H1 (cell line): ENCODE measurements at regions not wholly inside any gene's neighbourhood (a gene's known extent, or its start where the extent isn't known, plus 50 kb on each side); places are given as distances from the start of the nearest gene placed in this dataset.

Experiments used
- CTCF ChIA-PET: fragments of 300-600 bp; sonication (Branson Sonifier 250); formaldehyde crosslinking; loops from one replicate; lab custom pipeline; 2021; ENCODE audit not compliant: partially characterized antibody; lab: Charles Lee
- POLR2A ChIA-PET: fragments of 300-600 bp; sonication (Branson Sonifier 250); formaldehyde crosslinking; loops from one replicate; lab custom pipeline; 2021; ENCODE audit warnings: inconsistent platforms; ENCODE audit not compliant: partially characterized antibody; lab: Charles Lee
- DNase-seq, 2 experiments: peaks; one replicate each; pipeline versions ENCODE4 v3.0.0 to v3.0.0-alpha.2; 2010 to 2022; ENCODE audit warnings: low spot score in 2 of 2, low read depth in 1 of 2, mixed read lengths in 1 of 2
- FAIRE-seq: peaks from 2 replicates; lab custom pipeline; 2011; peaks lifted over from hg19 to GRCh38; lab: Jason Lieb, UNC
- H2AFZ ChIP-seq: 2 replicates; pipeline ENCODE4 v1.8.1; 2012; ENCODE audit warnings: low read length, inconsistent platforms
- H2AK5ac ChIP-seq: 2 replicates; pipeline ENCODE4 v1.6.1; 2013; ENCODE audit warnings: low read depth, low read length
- H2BK120ac ChIP-seq: replicated peaks from 2 replicates; pipeline ENCODE3; 2013; ENCODE audit warnings: low read depth, low read length, inconsistent platforms
- H2BK12ac ChIP-seq: 2 replicates; pipeline ENCODE4 v1.6.1; 2013; ENCODE audit warnings: low read depth, low read length
- H2BK15ac ChIP-seq: 2 replicates; pipeline ENCODE4 v1.6.1; 2013; ENCODE audit warnings: low read length
- H2BK20ac ChIP-seq: 2 replicates; pipeline ENCODE4 v1.6.1; 2013; ENCODE audit warnings: low read length
- H2BK5ac ChIP-seq: 2 replicates; pipeline ENCODE4 v1.6.1; 2013; ENCODE audit warnings: low read depth, low read length
- H3K14ac ChIP-seq: 2 replicates; pipeline ENCODE4 v1.6.1; 2013; ENCODE audit warnings: inconsistent platforms; ENCODE audit not compliant: insufficient read length
- H3K18ac ChIP-seq: 2 replicates; pipeline ENCODE4 v1.6.1; 2013; ENCODE audit warnings: low read length; ENCODE audit errors: extremely low read depth
- H3K23ac ChIP-seq: 2 replicates; pipeline ENCODE4 v1.6.1; 2013; ENCODE audit warnings: inconsistent platforms; ENCODE audit not compliant: insufficient read length
- H3K23me2 ChIP-seq: 2 replicates; pipeline ENCODE4 v1.6.1; 2013; ENCODE audit warnings: low read depth, low read length
- H3K27ac ChIP-seq: 2 replicates; pipeline ENCODE4 v1.6.1; 2011; ENCODE audit warnings: low read depth, low read length, inconsistent platforms
- H3K27me3 ChIP-seq, 4 experiments: replicated peaks in 1 of 4; 1 replicate in 1 of 4; 2 replicates in 3 of 4; pipeline versions ENCODE4 v1.6.1 to v1.8.1; 2011 to 2013; ENCODE audit warnings: low read length in 3 of 4, mild to moderate bottlenecking in 3 of 4, inconsistent platforms in 2 of 4, mixed read lengths in 2 of 4, moderate library complexity in 1 of 4; ENCODE audit not compliant: control insufficient read depth in 3 of 4, insufficient read depth in 3 of 4; ENCODE audit errors: extremely low read depth in 1 of 4
- H3K36me3 ChIP-seq, 4 experiments: 2 replicates each; pipeline versions ENCODE4 v1.6.1 to v1.8.1; 2011 to 2013; ENCODE audit warnings: mild to moderate bottlenecking in 4 of 4, low read length in 3 of 4, moderate library complexity in 2 of 4, control low read depth in 1 of 4, inconsistent platforms in 1 of 4; ENCODE audit not compliant: insufficient read depth in 4 of 4, control insufficient read depth in 2 of 4
- H3K4ac ChIP-seq: replicated peaks from 2 replicates; pipeline ENCODE3; 2013; ENCODE audit warnings: low read length, low read depth, mixed read lengths, inconsistent platforms; ENCODE audit not compliant: insufficient read length
- H3K4me1 ChIP-seq, 4 experiments: replicated peaks in 1 of 4; 1 replicate in 1 of 4; 2 replicates in 3 of 4; pipeline versions ENCODE4 v1.6.1 to v1.8.1; 2011 to 2013; ENCODE audit warnings: low read length in 3 of 4, inconsistent platforms in 2 of 4, mixed read lengths in 1 of 4; ENCODE audit not compliant: insufficient read depth in 4 of 4, control insufficient read depth in 3 of 4
- H3K4me2 ChIP-seq, 2 experiments: 2 replicates each; pipeline versions ENCODE4 v1.6.1 to v1.8.1; 2011 to 2013; ENCODE audit warnings: low read depth in 2 of 2, low read length in 2 of 2, control low read depth in 1 of 2, inconsistent platforms in 1 of 2, mild to moderate bottlenecking in 1 of 2; ENCODE audit not compliant: insufficient read depth in 1 of 2
- H3K4me3 ChIP-seq, 4 experiments: fragments of 200-600, 300-600 bp in 1 of 4; sonication (generic), shearing (Covaris generic), sonication (Bioruptor Twin) in 1 of 4; 2 replicates each; pipeline versions ENCODE4 v1.5.1 to v1.8.1; 2011 to 2016; ENCODE audit warnings: low read length in 4 of 4, low read depth in 3 of 4, control low read depth in 2 of 4, inconsistent platforms in 2 of 4, mild to moderate bottlenecking in 2 of 4, mixed read lengths in 1 of 4, moderate library complexity in 1 of 4; ENCODE audit not compliant: insufficient read depth in 2 of 4; ENCODE audit errors: extremely low read depth in 1 of 4
- H3K56ac ChIP-seq: replicated peaks from 2 replicates; pipeline ENCODE3; 2013; ENCODE audit warnings: low read depth, mild to moderate bottlenecking, mixed read lengths, low read length, inconsistent platforms; ENCODE audit not compliant: insufficient read length
- H3K79me1 ChIP-seq: 2 replicates; pipeline ENCODE4 v1.6.1; 2013; ENCODE audit warnings: low read depth, low read length, control low read depth
- H3K79me2 ChIP-seq, 2 experiments: 2 replicates each; pipeline versions ENCODE4 v1.6.1 to v1.8.1; 2012 to 2013; ENCODE audit warnings: low read length in 2 of 2, mild to moderate bottlenecking in 2 of 2, inconsistent platforms in 1 of 2; ENCODE audit not compliant: insufficient read depth in 2 of 2, control insufficient read depth in 1 of 2
- H3K9ac ChIP-seq, 4 experiments: replicated peaks in 1 of 4; 1 replicate in 1 of 4; 2 replicates in 3 of 4; pipeline versions ENCODE4 v1.6.1 to v1.8.1; 2011 to 2013; ENCODE audit warnings: low read depth in 3 of 4, low read length in 3 of 4, control low read depth in 2 of 4, mild to moderate bottlenecking in 2 of 4, moderate library complexity in 2 of 4, inconsistent platforms in 1 of 4; ENCODE audit errors: extremely low read depth in 1 of 4
- H3K9me3 ChIP-seq, 2 experiments: 2 replicates each; pipeline versions ENCODE4 v1.6.1 to v1.8.1; 2012 to 2013; ENCODE audit warnings: mild to moderate bottlenecking in 2 of 2, moderate library complexity in 2 of 2, control low read depth in 1 of 2, inconsistent platforms in 1 of 2, low read depth in 1 of 2, low read length in 1 of 2, mixed read lengths in 1 of 2; ENCODE audit not compliant: insufficient read depth in 2 of 2
- H4K20me1 ChIP-seq, 2 experiments: replicated peaks in 1 of 2; 2 replicates each; pipeline versions ENCODE3 to v1.8.1; 2011 to 2013; ENCODE audit warnings: inconsistent platforms in 2 of 2, low read length in 2 of 2, mild to moderate bottlenecking in 1 of 2; ENCODE audit not compliant: insufficient read depth in 2 of 2, control insufficient read depth in 1 of 2
- H4K5ac ChIP-seq: 2 replicates; pipeline ENCODE4 v1.6.1; 2013; ENCODE audit warnings: low read length, low read depth, mixed read lengths, inconsistent platforms; ENCODE audit not compliant: insufficient read length
- H4K8ac ChIP-seq: 2 replicates; pipeline ENCODE4 v1.8.0; 2013; ENCODE audit warnings: mild to moderate bottlenecking, moderate library complexity, low read length, inconsistent platforms; ENCODE audit not compliant: insufficient read depth; ENCODE audit errors: extremely low read depth
- H4K91ac ChIP-seq: replicated peaks from 2 replicates; pipeline ENCODE3; 2013; ENCODE audit warnings: low read length, mixed read lengths, inconsistent platforms; ENCODE audit not compliant: insufficient read length
- ASH2L ChIP-seq: fragments of 200-600, 300-600 bp; sonication (generic); IDR thresholded peaks from one replicate; pipeline ENCODE4 v1.7.1; 2017; ENCODE audit warnings: low read length
- CHD1 ChIP-seq: IDR thresholded peaks from 2 replicates; pipeline ENCODE4 v1.6.1; 2012; ENCODE audit warnings: low read depth, low read length, improper control_type of control experiment
- GABPA ChIP-seq: IDR thresholded peaks from 2 replicates; pipeline ENCODE4 v1.6.1; 2011; ENCODE audit warnings: mild to moderate bottlenecking, low read length, moderate library complexity, borderline replicate concordance; ENCODE audit not compliant: insufficient read depth
- JUN ChIP-seq: IDR thresholded peaks from 2 replicates; pipeline ENCODE4 v1.6.1; 2011; ENCODE audit warnings: low read depth, mild to moderate bottlenecking, improper control_type of control experiment, low read length
- KDM5A ChIP-seq: fragments of 200-600 bp; IDR thresholded peaks from 2 replicates; pipeline ENCODE4 v1.7.1; 2012; ENCODE audit warnings: mild to moderate bottlenecking, low read length, inconsistent platforms, mixed read lengths
- NANOG ChIP-seq: IDR thresholded peaks from 2 replicates; pipeline ENCODE4 v1.6.1; 2011; ENCODE audit warnings: low read length, low read depth, mild to moderate bottlenecking, inconsistent platforms; ENCODE audit not compliant: insufficient read depth, poor library complexity, severe bottlenecking
- NRF1 ChIP-seq: IDR thresholded peaks from 2 replicates; pipeline ENCODE4 v1.6.1; 2011; ENCODE audit warnings: mild to moderate bottlenecking, low read depth, low read length, improper control_type of control experiment
- SAP30 ChIP-seq: fragments of 300-600 bp; sonication (generic); IDR thresholded peaks from 2 replicates; pipeline ENCODE4 v1.7.1; 2012; ENCODE audit warnings: low read length, moderate library complexity, mild to moderate bottlenecking, inconsistent platforms; ENCODE audit not compliant: insufficient read depth, insufficient replicate concordance
- SP1 ChIP-seq: IDR thresholded peaks from 2 replicates; pipeline ENCODE4 v1.6.1; 2011; ENCODE audit warnings: low read depth, low read length
- SRF ChIP-seq: IDR thresholded peaks from 2 replicates; pipeline ENCODE4 v1.6.1; 2011; ENCODE audit warnings: mild to moderate bottlenecking, low read depth, low read length, moderate library complexity
- SUZ12 ChIP-seq: fragments of 200-600 bp; sonication (generic); IDR thresholded peaks from 2 replicates; pipeline ENCODE4 v1.6.1; 2012; ENCODE audit warnings: mild to moderate bottlenecking, inconsistent platforms, low read length, moderate library complexity, mixed read lengths
- TBP ChIP-seq: IDR thresholded peaks from 2 replicates; pipeline ENCODE4 v1.6.1; 2011; ENCODE audit warnings: low read depth, low read length, improper control_type of control experiment
- WGBS, 2 experiments: shearing (Covaris generic) in 1 of 2; methylation state at CpG; one replicate each; pipeline versions ENCODE4 v1.1.6 to v1.1.7; 2013 to 2015; ENCODE audit warnings: low lambda C conversion rate in 2 of 2, mixed read lengths in 2 of 2, inconsistent platforms in 1 of 2, low coverage in 1 of 2, missing lambda C conversion rate in 1 of 2; ENCODE audit not compliant: insufficient replicate concordance in 2 of 2, insufficient coverage in 1 of 2, insufficient read length in 1 of 2; ENCODE audit errors: extremely low coverage in 1 of 2, missing lambda C conversion rate in 1 of 2; 5-methylcytosine and 5-hydroxymethylcytosine counted together

DNA sequence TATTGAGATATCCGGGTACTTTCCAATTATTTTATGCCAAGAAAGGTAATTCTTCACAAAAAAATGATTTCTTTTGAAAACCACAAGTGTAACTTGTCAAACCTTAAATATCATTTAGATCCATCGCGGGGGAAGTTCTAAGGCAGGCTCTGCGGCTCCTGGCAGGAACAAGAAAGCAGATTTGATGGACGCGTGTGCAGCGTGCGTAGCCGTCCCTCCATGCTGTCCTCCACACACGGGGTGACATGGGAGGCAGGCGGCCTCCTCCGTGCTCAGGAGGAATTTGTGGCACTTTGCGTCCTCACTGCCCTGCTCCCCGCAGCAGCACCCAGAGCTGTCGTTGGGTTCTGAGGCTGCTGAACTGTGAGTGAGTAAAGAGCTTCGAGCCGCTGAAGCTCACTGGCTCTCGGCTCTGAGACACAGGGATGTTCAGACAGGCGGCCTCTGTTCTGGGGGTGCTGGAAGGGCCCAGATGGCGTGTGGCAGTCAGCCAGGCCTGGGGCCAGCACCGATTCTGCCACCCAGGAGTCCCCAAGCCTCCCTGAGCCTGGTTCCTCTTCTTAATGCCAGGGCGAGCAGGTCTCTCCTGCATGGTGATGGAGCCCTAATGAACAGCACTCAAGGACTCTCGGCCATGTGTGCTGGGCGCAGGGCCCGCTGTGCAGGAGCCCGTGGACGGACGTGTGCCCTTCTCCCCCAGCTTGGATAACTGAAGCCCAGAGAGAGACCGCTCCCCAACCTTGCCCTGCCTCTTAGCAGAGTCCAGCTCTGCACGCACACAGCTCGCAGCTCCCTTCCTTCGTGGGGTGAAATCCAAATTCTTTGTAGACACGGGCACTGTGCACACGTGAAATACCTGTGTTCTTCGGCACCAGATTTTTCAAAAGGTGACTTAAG is 185.4 kb upstream of the SHH start:
- no peak overlapping the region for H2AK5ac ChIP-seq
- no peak overlapping the region for H3K4me3 ChIP-seq
- FAIRE-seq, result no peak
- TF ChIP-seq SUZ12 (no peak), KDM5A (no peak), ASH2L (no peak), GABPA (no peak), CHD1 (no peak), NANOG (no peak), SRF (no peak), SP1 (no peak), TBP (no peak), SAP30 (no peak), NRF1 (no peak), JUN (no peak)
- TF ChIP-seq, all 59 proteins: peak for 0
- CTCF ChIA-PET, result no interaction called here
- DNase-seq, result peak in 1 of 2 experiments; percentile 34
- Histone ChIP-seq H4K20me1 (no peaks in the 10 kb centered on the region), H4K8ac (peak overlapping the region; percentile 68), H2BK120ac (no peak overlapping the region), H3K27me3 (no peaks in the 10 kb centered on the region), H3K27ac (no peak overlapping the region), H2BK12ac (no peak overlapping the region), H3K14ac (no peak overlapping the region), H3K9ac (no peak overlapping the region), H3K56ac (no peak overlapping the region), H3K18ac (no peak overlapping the region), H3K4ac (no peak overlapping the region), H3K23ac (no peak overlapping the region), H4K91ac (no peak overlapping the region), H3K79me2 (no peaks in the 10 kb centered on the region), H3K9me3 (peaks cover 0 to 3% of the 10 kb centered on the region in 2 experiments; a peak in 1 of 4 replicates), H2BK20ac (no peak overlapping the region), H3K36me3 (no peaks in the 10 kb centered on the region), H2BK5ac (no peak overlapping the region), H3K23me2 (no peaks in the 10 kb centered on the region), H3K4me1 (no peaks in the 10 kb centered on the region; a peak in 1 of 7 replicates), H4K5ac (no peak overlapping the region), H2BK15ac (no peak overlapping the region), H2AFZ (no peak overlapping the region; the same call in 1 of the 2 replicates), H3K4me2 (no peak overlapping the region), H3K79me1 (no peaks in the 10 kb centered on the region)
- POLR2A ChIA-PET, result no interaction called here
- 88% methylated on average over 35 of the region's 35 CpGs; no CpG with 5 or more reads in 1 of the 2 experiments for WGBS, 2 experiments
